Skeletal muscle tissue (tissue), 3 donors: ENCODE measurements at regions not wholly inside any gene's neighbourhood (a gene's known extent, or its start where the extent isn't known, plus 50 kb on each side); places are given as distances from the start of the nearest gene placed in this dataset.

Experiments used
- H3K27ac ChIP-seq: one replicate; pipeline ENCODE4 v1.7.0; 2013; ENCODE audit warnings: mild to moderate bottlenecking, low read depth, low read length, inconsistent platforms
- H3K27me3 ChIP-seq, 3 donors: one replicate each; pipeline ENCODE4 v1.7.0; 2013; ENCODE audit warnings: low read length in 3 of 3; ENCODE audit not compliant: control insufficient read depth in 3 of 3, insufficient read depth in 3 of 3
- H3K36me3 ChIP-seq, 3 donors: one replicate each; pipeline ENCODE4 v1.7.0; 2013; ENCODE audit warnings: low read length in 3 of 3; ENCODE audit not compliant: control insufficient read depth in 3 of 3, insufficient read depth in 3 of 3
- H3K4me1 ChIP-seq, 3 donors: one replicate each; pipeline ENCODE4 v1.7.0; 2013; ENCODE audit warnings: low read length in 3 of 3, mild to moderate bottlenecking in 3 of 3; ENCODE audit not compliant: control insufficient read depth in 3 of 3, insufficient read depth in 3 of 3
- H3K4me3 ChIP-seq, 3 donors: one replicate each; pipeline ENCODE4 v1.7.0; 2013; ENCODE audit warnings: low read length in 3 of 3
- H3K9ac ChIP-seq, 3 donors: one replicate each; pipeline ENCODE4 v1.7.0; 2013; ENCODE audit warnings: low read length in 3 of 3, mild to moderate bottlenecking in 3 of 3, moderate library complexity in 2 of 3, low read depth in 1 of 3
- H3K9me3 ChIP-seq, 3 donors: one replicate each; pipeline ENCODE4 v1.7.0; 2013; ENCODE audit warnings: low read length in 3 of 3; ENCODE audit not compliant: control insufficient read depth in 3 of 3
- donor health status: Osteomylitis.

- H3K27ac ChIP-seq = no peak overlapping the region
- no peaks in the 10 kb centered on the region for H3K9me3 ChIP-seq
- peaks cover 0 to 5% (median 0%) of the 10 kb centered on the region in 3 donors for H3K27me3 ChIP-seq
- no peak overlapping the region for H3K4me3 ChIP-seq
- H3K9ac ChIP-seq = no peak overlapping the region
- no peaks in the 10 kb centered on the region for H3K36me3 ChIP-seq
- peaks cover 5 to 6% (median 5%) of the 10 kb centered on the region in 3 donors for H3K4me1 ChIP-seq
Measured at GRCh38 chr1:30330644-30331043, 392.7 kb downstream of the MATN1 start.

DNA sequence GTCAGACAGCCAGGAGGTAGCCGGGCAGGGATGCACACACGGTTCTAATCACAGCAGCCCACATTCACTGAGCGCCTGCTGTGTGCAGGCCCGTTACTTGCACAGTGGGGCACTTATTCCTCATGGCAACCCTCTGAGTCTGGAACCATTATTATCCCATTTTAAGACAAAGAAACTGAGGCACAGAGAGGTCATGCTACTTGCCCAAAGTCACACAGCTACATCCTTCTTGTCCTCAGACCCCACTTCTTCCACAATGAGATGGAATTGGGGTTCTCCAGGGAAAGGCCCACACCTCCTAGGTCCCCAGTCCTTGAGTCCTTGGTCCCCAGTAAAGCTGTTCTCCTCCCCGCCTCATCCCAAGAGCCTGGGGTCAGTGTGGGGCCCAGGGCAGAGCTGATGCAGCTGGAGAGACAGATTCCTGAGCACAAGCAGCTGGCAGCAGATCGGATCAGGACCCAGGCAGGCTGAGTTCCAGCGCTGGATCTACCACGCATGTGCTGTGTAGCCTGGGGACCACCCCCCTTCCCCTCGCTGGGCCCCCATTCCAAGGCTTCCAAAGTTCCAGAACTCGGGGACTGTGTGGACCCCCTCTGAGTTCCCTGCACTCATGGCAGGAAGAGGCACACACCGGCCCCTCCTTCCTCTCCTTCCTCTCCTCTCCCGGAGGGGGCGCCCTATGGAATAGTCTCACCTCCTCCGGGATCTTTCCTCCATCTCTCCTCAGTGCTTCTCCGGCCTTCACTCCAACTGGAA, 393.4 kb downstream of the MATN1 start:
- Histone ChIP-seq H3K9ac (no peak overlapping the region), H3K4me1 (no peaks in the 10 kb centered on the region), H3K36me3 (no peaks in the 10 kb centered on the region), H3K27ac (no peak overlapping the region), H3K9me3 (no peaks in the 10 kb centered on the region), H3K27me3 (peaks cover 0 to 12% (median 0%) of the 10 kb centered on the region in 3 donors), H3K4me3 (no peak overlapping the region)

- Histone ChIP-seq H3K4me1 (no peaks in the 10 kb centered on the region), H3K27me3 (peaks cover 0 to 14% (median 0%) of the 10 kb centered on the region in 3 donors), H3K9me3 (no peaks in the 10 kb centered on the region), H3K4me3 (no peak overlapping the region), H3K27ac (no peak overlapping the region), H3K36me3 (no peaks in the 10 kb centered on the region), H3K9ac (no peak overlapping the region)
Measured at GRCh38 chr1:30329263-30329753, 394.1 kb downstream of the MATN1 start.

- Histone ChIP-seq H3K27ac (no peak overlapping the region), H3K9ac (no peak overlapping the region)
Measured at GRCh38 chr1:30328401-30329262, 394.8 kb downstream of the MATN1 start.

DNA sequence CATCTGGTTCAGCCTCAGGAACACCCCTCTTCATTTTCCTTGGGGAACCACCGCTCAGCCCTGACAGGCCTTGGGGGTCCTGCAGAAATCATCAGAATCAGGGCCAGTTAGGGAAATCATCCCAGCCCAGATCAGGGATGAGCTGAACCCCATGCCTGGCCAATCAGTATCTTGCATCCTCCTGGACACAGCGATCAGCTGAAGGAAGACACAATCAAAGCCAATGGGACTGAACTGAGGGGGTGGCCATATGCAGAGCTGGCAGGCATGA, 395.4 kb downstream of the MATN1 start:
- no peaks in the 10 kb centered on the region for H3K9me3 ChIP-seq
- H3K4me3 ChIP-seq = no peak overlapping the region
- no peak overlapping the region for H3K9ac ChIP-seq
- no peaks in the 10 kb centered on the region for H3K36me3 ChIP-seq
- H3K27me3 ChIP-seq = peaks cover 0 to 14% (median 0%) of the 10 kb centered on the region in 3 donors
- H3K4me1 ChIP-seq = no peaks in the 10 kb centered on the region
- H3K27ac ChIP-seq = no peak overlapping the region

More at GRCh38 chr1:30328401-30329262, 394.8 kb downstream of the MATN1 start:
- Histone ChIP-seq H3K9me3 (no peaks in the 10 kb centered on the region), H3K4me3 (no peak overlapping the region), H3K4me1 (no peaks in the 10 kb centered on the region), H3K36me3 (no peaks in the 10 kb centered on the region), H3K27me3 (peaks cover 0 to 14% (median 0%) of the 10 kb centered on the region in 3 donors)

GRCh38 chr1:30327370-30328099, 395.9 kb downstream of the MATN1 start:
- Histone ChIP-seq H3K27me3 (peaks cover 0 to 14% (median 0%) of the 10 kb centered on the region in 3 donors), H3K9ac (no peak overlapping the region), H3K4me1 (no peaks in the 10 kb centered on the region), H3K36me3 (no peaks in the 10 kb centered on the region), H3K9me3 (no peaks in the 10 kb centered on the region), H3K4me3 (no peak overlapping the region), H3K27ac (no peak overlapping the region)

DNA sequence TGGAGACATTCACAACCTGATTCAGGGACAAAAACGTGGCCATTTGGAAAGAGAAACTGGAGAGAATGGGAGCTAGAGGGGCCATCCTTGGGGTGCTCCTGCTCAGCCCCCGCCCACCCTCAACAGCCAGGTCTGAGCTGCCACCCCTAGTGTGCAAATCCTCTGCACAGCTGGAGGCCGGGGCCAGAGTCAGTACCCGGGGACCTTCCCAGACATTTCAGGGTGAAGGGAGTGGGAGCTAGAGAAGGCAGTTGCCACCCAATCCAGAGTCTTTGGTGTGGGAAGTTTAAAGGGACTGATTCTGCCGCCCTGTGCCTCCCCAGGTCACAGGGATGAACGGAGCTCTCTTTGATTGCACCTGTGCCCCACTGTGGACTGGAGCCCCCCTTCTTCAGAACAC, 397.4 kb downstream of the MATN1 start:
- peaks cover 0 to 14% (median 0%) of the 10 kb centered on the region in 3 donors for H3K27me3 ChIP-seq
- H3K4me3 ChIP-seq = no peak overlapping the region
- H3K9me3 ChIP-seq = no peaks in the 10 kb centered on the region
- no peaks in the 10 kb centered on the region for H3K36me3 ChIP-seq
- peaks cover 0 to 3% (median 2%) of the 10 kb centered on the region in 3 donors for H3K4me1 ChIP-seq
- H3K27ac ChIP-seq = no peak overlapping the region
- no peak overlapping the region for H3K9ac ChIP-seq

DNA sequence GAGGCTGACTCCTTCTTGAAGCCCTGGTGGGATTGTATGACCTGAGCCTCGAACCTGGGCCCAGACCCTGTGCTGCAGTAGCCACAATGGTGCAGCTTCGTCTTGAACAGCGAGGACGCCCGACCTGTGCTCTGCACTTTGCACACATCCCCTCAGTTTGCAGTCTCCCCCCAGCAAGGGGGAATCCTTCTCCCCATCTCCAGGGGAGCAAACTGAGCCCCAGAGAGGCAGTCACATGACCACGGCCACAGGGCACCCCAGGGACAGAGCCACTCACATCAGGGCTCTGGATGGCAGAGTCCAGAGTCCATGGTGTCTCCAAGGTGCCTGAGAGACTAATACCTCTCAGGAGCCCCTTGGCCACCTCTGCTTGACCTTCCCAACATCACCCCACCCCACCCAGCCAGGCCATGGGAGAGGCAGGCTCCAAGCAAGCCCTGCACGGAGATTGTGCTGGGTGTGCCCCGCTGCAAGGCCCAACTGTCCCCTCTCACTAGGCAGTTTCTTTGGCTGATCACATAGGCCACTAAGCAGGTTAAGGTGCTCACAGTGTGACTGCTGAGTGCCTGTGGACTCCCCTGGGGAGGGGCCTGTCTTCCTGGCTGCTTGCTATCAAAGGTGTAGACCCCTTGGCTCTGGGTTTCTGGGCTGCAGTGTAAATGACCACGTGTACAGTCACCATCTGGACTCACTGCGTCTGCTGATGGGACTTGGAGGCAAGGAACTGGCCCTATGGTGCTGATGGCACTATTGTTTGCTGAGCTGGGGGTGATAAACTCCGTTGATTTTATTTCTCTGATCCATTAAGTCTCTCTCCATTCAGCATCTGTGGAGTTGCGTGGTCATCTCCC, 398.1 kb downstream of the MATN1 start:
- Histone ChIP-seq H3K4me1 (peaks cover 0 to 9% (median 4%) of the 10 kb centered on the region in 3 donors), H3K4me3 (no peak overlapping the region), H3K9me3 (no peaks in the 10 kb centered on the region), H3K27ac (no peak overlapping the region), H3K27me3 (peaks cover 0 to 14% (median 0%) of the 10 kb centered on the region in 3 donors), H3K36me3 (no peaks in the 10 kb centered on the region), H3K9ac (no peak overlapping the region)
